ENCODE measurements at regions not wholly inside any gene's neighbourhood (a gene's known extent, or its start where the extent isn't known, plus 50 kb on each side); places are given as distances from the start of the nearest gene placed in this dataset.

DNA sequence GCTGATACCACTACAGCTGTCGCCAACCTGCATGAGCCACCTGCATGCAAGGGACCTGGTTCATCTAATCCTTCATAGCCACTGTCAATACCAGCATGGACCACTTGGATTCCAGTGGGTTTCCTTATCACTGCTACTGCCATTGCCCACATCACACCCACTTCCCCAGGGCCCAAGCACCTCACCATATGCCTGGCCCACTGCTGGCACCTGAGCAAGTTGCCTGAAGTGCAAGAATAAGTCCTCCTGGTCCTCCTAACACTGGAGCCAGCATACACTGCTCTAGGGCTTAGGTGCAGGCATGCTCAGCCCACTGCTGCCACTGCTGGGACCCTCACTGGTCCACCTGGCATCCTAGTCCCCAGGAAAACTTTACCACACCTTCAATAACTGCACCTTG, 1136.8 kb upstream of the ADGRL4 start:
- TF ChIP-seq, protein P1, sequence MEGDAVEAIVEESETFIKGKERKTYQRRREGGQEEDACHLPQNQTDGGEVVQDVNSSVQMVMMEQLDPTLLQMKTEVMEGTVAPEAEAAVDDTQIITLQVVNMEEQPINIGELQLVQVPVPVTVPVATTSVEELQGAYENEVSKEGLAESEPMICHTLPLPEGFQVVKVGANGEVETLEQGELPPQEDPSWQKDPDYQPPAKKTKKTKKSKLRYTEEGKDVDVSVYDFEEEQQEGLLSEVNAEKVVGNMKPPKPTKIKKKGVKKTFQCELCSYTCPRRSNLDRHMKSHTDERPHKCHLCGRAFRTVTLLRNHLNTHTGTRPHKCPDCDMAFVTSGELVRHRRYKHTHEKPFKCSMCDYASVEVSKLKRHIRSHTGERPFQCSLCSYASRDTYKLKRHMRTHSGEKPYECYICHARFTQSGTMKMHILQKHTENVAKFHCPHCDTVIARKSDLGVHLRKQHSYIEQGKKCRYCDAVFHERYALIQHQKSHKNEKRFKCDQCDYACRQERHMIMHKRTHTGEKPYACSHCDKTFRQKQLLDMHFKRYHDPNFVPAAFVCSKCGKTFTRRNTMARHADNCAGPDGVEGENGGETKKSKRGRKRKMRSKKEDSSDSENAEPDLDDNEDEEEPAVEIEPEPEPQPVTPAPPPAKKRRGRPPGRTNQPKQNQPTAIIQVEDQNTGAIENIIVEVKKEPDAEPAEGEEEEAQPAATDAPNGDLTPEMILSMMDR (IDR thresholded peaks at IDR 0.05; ENCODE audit: low read length): no peak
- no peak for TF ChIP-seq EZH2 (IDR thresholded peaks at IDR 0.05; ENCODE audit: borderline replicate concordance, low read length)
